Right renal cortex interstitium (tissue), 3 donors: ENCODE measurements at regions not wholly inside any gene's neighbourhood (a gene's known extent, or its start where the extent isn't known, plus 50 kb on each side); places are given as distances from the start of the nearest gene placed in this dataset.

Source experiments
- DNase-seq, 3 donors: peaks; one replicate each; pipeline ENCODE4 v3.0.0-alpha.2; 2013; ENCODE audit warnings: low read depth in 3 of 3, low spot score in 2 of 3

DNA sequence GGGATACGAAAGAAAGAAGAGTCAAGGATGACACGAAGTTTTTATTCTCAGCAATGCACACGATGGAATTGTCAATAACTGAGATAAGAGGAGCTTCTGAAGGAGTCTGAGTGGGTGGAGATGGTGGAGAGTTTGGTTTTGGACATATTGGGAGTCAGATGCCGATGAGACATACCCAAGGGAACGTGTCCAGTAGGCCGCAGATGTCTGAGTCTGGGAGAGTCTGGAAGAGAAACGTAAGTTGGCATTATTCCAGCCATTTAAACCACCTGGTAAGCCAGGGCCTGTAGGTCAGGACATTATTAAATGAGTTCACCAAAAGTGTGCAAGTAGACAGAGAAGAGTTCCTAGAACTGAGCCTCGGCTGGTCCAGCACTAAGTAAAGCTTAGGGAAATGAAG, 478.3 kb upstream of the CDH5 start:
- no peak for DNase-seq

GRCh38 chr16:65884018-65884417, 482.5 kb upstream of the CDH5 start:
- DNase-seq: no peak

GRCh38 chr16:65878347-65878746, 488.1 kb upstream of the CDH5 start:
- DNase-seq: no peak

DNA sequence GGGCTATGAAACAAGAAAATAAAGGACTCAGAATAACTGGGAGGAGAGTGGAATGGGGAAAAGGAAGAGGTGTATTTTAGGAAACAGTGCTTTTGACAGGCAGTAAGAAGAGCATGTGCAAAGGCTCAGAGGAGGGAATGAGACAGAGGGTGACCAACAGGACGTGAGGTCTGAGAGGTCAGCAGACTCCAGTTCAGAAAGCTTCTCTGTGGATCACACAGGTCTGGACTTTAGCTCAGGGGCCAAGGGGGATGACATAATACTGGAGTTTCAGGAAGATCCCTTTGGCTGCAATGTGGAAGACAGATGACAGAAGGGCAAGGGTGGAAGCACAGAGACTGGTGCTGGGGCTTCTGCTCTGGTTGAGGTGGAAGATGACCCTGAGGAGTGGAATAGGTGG, 489.9 kb upstream of the CDH5 start:
- no peak for DNase-seq

DNA sequence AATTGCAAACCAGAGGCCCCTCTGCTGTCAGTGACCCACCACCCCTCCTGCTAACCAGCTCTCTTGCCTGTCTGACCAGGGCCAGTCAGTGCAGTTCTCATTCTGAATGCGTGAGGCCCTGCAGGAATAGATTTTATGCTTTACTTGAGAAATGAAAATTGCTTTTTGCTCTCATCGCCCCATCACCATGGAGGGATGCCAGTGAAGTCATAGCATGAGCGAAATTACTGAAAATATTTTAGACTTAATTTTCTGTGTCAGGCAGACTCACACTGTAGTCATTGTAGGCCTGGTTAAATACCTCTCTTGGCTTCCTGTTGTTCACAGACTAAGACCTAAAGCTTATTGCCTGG, 490.5 kb upstream of the CDH5 start:
- DNase-seq: no peak

GRCh38 chr16:65875381-65876055, 491.0 kb upstream of the CDH5 start:
- DNase-seq: no peak

- no peak for DNase-seq
These were observed 497.2 kb upstream of the CDH5 start for GRCh38 chr16:65869261-65869660.

- DNase-seq: no peak
These were observed 499.1 kb upstream of the CDH5 start for GRCh38 chr16:65867276-65867960.

GRCh38 chr16:65863236-65863635, 503.3 kb upstream of the CDH5 start:
- no peak for DNase-seq

GRCh38 chr16:65861131-65861731, 505.3 kb upstream of the CDH5 start:
- DNase-seq: no peak

- no peak for DNase-seq
These were observed 511.0 kb upstream of the CDH5 start for GRCh38 chr16:65855171-65856145.

GRCh38 chr16:65846210-65846602, 520.3 kb upstream of the CDH5 start:
- DNase-seq: no peak

GRCh38 chr16:65845466-65846209, 520.9 kb upstream of the CDH5 start:
- no peak for DNase-seq

- DNase-seq: no peak
These were observed 522.5 kb upstream of the CDH5 start for GRCh38 chr16:65843941-65844340.

GRCh38 chr16:65842067-65842466, 524.4 kb upstream of the CDH5 start:
- DNase-seq: no peak

DNA sequence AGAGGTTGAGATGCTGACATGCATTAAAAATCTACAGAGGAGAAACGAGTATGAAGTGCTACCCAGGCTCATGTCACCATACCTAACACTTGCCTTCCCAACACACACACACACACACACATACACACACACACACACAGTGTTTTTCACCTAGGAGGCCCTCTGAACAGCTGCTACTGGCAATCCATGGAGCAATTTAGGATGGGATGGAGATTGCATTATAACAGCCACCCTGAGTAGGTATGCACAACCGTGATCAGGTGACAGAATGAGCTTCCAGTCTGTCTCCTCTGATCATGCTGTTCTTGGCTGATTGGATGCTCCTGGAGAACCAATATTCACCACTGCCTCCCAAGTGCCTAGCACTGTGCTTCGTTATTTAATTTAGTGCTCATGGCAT, 528.5 kb upstream of the CDH5 start:
- DNase-seq: no peak

DNA sequence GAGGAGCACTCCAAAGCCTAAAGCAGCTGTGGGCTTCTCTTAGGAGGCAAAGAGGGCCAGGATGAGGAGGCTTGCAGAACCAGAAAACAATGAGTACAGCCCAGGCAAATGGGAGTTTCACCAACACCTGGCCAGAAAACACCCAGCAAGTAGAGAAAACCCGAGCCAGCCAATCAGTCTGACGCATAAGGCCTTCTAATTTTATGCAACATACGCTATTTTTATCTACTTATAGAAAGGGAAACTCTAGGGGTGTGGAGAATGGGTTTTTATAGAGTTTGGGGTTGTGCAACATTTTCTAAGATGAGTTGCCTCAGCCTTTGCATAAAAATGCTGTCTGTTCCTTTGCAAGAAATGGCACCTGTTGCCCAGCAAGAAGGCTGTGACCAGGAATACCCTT, 529.0 kb upstream of the CDH5 start:
- no peak for DNase-seq

GRCh38 chr16:65834688-65835087, 531.8 kb upstream of the CDH5 start:
- no peak for DNase-seq

DNA sequence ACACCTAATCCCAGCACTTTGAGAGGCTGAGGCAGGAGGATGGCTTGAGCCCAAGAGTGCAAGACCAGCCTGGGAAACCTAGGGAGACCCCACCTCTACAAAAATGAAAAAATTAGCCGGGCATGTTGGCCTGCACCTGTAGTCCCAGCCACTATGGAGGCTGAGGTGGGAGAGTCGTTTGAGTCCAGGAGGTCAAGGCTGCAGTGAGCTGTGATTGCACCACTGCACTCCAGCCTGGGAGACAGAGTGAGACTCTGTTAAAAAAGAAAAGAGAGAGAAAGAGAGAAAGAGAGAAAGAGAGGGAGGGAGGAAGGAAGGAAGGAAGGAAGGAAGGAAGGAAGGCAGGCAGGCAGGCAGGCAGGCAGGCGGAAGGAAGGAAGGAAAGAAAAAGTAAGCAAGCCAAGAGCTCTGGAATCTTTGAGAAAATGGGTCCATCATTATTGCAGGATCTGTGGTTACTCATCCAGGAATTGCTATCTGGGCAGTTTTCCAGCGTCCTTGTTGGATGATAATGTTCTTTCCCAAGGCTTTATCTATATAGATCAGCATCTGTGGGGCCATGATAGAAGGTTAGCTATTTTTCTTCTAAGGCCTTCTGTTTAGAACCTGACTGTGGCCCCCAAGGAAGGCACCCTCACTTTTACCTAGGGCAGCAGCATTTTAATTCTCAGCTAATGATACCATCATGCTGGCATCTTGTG, 533.2 kb upstream of the CDH5 start:
- DNase-seq: no peak

DNA sequence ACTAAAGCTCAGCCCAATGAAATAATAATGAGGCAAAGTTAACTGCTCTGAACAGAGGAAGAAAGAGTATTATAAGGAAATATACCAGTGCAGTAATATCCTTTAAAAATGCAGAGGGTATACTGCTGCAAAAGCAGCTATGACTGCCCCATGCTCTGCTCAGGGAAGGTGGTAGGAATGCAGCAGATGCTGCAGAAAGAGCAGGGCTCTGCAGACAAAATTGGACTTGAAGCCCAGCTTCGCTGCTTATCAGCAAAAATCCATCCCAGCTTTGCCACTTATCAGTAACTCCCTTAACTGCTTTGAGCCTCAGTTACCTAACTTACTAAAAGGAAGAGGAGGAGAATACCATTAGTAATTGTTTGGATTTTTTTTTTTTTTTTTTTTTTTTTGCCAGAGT, 533.8 kb upstream of the CDH5 start:
- no peak for DNase-seq
